22Rv1 (cell line): ENCODE measurements at regions not wholly inside any gene's neighbourhood (a gene's known extent, or its start where the extent isn't known, plus 50 kb on each side); places are given as distances from the start of the nearest gene placed in this dataset.

Source experiments
- ZFX ChIP-seq: fragments of 450-650 bp; IDR thresholded peaks from 2 replicates; pipeline ENCODE4 v1.6.1; 2017; ENCODE audit warnings: antibody characterized with exemption, borderline replicate concordance
- TF ChIP-seq, protein P1 (sequence below): fragments of 450-650 bp; IDR thresholded peaks from 2 replicates; pipeline ENCODE4 v1.5.1; 2017; ENCODE audit warnings: mild to moderate bottlenecking

DNA sequence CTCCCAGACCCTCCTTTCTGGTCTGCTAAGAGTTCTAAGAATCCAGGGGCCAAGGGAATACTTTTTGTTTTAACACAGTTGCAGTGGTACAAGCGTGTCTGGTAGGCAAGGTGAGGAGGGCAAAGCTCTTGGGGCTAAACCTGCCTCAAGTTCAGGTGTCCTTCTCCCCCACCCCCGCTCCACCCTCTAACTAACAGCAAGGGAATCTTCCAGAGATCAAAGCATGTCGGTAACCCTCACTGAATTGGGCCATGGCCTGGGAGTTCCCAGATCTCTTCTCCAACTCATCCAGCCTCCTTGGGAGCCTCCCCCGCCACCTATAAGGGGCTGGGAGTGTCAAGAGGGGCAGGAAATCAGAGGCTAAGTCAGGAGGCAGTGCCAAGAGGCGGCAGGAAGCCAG is 55.7 kb upstream of the TAC4 start:
- TF ChIP-seq, protein P1, sequence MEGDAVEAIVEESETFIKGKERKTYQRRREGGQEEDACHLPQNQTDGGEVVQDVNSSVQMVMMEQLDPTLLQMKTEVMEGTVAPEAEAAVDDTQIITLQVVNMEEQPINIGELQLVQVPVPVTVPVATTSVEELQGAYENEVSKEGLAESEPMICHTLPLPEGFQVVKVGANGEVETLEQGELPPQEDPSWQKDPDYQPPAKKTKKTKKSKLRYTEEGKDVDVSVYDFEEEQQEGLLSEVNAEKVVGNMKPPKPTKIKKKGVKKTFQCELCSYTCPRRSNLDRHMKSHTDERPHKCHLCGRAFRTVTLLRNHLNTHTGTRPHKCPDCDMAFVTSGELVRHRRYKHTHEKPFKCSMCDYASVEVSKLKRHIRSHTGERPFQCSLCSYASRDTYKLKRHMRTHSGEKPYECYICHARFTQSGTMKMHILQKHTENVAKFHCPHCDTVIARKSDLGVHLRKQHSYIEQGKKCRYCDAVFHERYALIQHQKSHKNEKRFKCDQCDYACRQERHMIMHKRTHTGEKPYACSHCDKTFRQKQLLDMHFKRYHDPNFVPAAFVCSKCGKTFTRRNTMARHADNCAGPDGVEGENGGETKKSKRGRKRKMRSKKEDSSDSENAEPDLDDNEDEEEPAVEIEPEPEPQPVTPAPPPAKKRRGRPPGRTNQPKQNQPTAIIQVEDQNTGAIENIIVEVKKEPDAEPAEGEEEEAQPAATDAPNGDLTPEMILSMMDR = no peak
- no peak for TF ChIP-seq ZFX
